Caco-2 (cell line): ENCODE measurements at regions not wholly inside any gene's neighbourhood (a gene's known extent, or its start where the extent isn't known, plus 50 kb on each side); places are given as distances from the start of the nearest gene placed in this dataset.

Source experiments
- BruUV-seq: library from RNA; stranded (reverse); fragments of 400-500 nt; replicated peaks from 2 replicates; lab custom pipeline; 2021; lab: Mats Ljungman, UMichigan
- CTCF ChIA-PET: fragments of 300-600 bp; sonication (Branson Sonifier 250); formaldehyde crosslinking; loops from one replicate; lab custom pipeline; 2022; ENCODE audit warnings: antibody characterized with exemption; lab: Charles Lee
- POLR2A ChIA-PET: fragments of 300-600 bp; sonication (Branson Sonifier 250); formaldehyde crosslinking; loops from one replicate; lab custom pipeline; 2022; ENCODE audit warnings: antibody characterized with exemption; lab: Charles Lee
- DNase-seq, 2 experiments: peaks; one replicate each; pipeline versions ENCODE4 v3.0.0 to v3.0.0-alpha.2; 2020 to 2022
- H3K27me3 ChIP-seq: replicated peaks from 2 replicates; pipeline ENCODE4 v1.6.0; 2011; ENCODE audit warnings: low read length; ENCODE audit not compliant: control insufficient read depth, insufficient read depth
- H3K36me3 ChIP-seq: 2 replicates; pipeline ENCODE4 v1.5.1; 2011; ENCODE audit warnings: low read length; ENCODE audit not compliant: control insufficient read depth, insufficient read depth
- H3K4me1 ChIP-seq: fragments of 250-450 bp; sonication (Bioruptor Pico); 2 replicates; pipeline ENCODE4 v1.5.1; 2020; ENCODE audit warnings: mild to moderate bottlenecking
- H3K4me3 ChIP-seq: 2 replicates; pipeline ENCODE4 v1.5.1; 2011; ENCODE audit warnings: low read depth, mild to moderate bottlenecking, control low read depth, low read length
- H3K9me3 ChIP-seq: fragments of 250-450 bp; sonication (Bioruptor Pico); 2 replicates; pipeline ENCODE4 v1.5.1; 2020; ENCODE audit warnings: mild to moderate bottlenecking, moderate library complexity
- H3K27ac Mint-ChIP-seq: one replicate; pipeline ENCODE4 v1.8.0; 2022; ENCODE audit warnings: mixed read lengths; ENCODE audit not compliant: unreplicated experiment
- H3K27me3 Mint-ChIP-seq: one replicate; pipeline ENCODE4 v1.8.0; 2022; ENCODE audit warnings: mixed read lengths; ENCODE audit not compliant: insufficient read depth, unreplicated experiment
- H3K36me3 Mint-ChIP-seq: one replicate; pipeline ENCODE4 v1.8.0; 2022; ENCODE audit warnings: mild to moderate bottlenecking, mixed read lengths; ENCODE audit not compliant: insufficient read depth, unreplicated experiment
- H3K4me1 Mint-ChIP-seq: one replicate; pipeline ENCODE4 v1.8.0; 2022; ENCODE audit warnings: low read depth, mixed read lengths; ENCODE audit not compliant: unreplicated experiment
- H3K4me3 Mint-ChIP-seq: one replicate; pipeline ENCODE4 v1.8.0; 2022; ENCODE audit warnings: mild to moderate bottlenecking, moderate library complexity, mixed read lengths; ENCODE audit not compliant: unreplicated experiment
- H3K9me3 Mint-ChIP-seq: one replicate; pipeline ENCODE4 v1.8.0; 2022; ENCODE audit warnings: mixed read lengths; ENCODE audit not compliant: unreplicated experiment
- intact Hi-C: fragments of 100-400 bp; cut with micrococcal nuclease; formaldehyde crosslinking; loops from one replicate; pipeline ENCODE4 v1.10.0; 2022; ENCODE audit not compliant: unreplicated experiment
- TF ChIP-seq, protein P1 (sequence below), 2 experiments: fragments of 200-600 bp in 1 of 2; IDR thresholded peaks; 1 replicate in 1 of 2; 2 replicates in 1 of 2; pipeline versions ENCODE4 v1.5.1 to v1.8.0; 2011 to 2022; ENCODE audit warnings: antibody characterized with exemption in 1 of 2, control low read depth in 1 of 2, inconsistent platforms in 1 of 2, low read depth in 1 of 2, low read length in 1 of 2, mild to moderate bottlenecking in 1 of 2, moderate library complexity in 1 of 2; ENCODE audit not compliant: insufficient read depth in 1 of 2, severe bottlenecking in 1 of 2, unreplicated experiment in 1 of 2

DNA sequence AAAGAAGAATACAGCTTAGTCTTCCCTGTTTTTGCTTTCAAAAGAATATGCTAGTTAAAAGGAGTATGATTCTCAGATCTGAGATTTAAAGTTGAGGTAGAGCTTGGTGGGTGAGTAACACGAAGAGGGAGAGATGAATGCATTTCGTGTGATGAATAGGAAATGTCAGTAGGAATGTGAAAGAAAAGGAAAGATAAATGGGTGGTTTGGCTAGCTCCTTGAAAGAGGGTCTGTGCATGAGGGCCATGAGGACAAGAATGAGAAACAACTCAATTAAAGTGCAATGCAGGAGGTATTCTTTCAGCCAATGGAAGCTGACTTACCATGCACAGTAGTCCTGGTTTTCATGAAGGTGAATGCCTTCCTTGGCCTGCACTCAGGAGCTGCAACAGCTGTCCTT, 248.2 kb downstream of the HNMT start:
- no peaks in the 10 kb centered on the region for H3K27me3 ChIP-seq
- DNase-seq, result no peak
- Mint-ChIP-seq H3K4me1 (no peaks in the 10 kb centered on the region), H3K36me3 (no peaks in the 10 kb centered on the region), H3K27me3 (no peaks in the 10 kb centered on the region), H3K9me3 (no peaks in the 10 kb centered on the region), H3K27ac (no peak overlapping the region), H3K4me3 (no peak overlapping the region)
- POLR2A ChIA-PET, result no interaction called here
- CTCF ChIA-PET, result interaction anchor here (0.6 kb wide), 1 partner anchor 350 kb away, joined by 4 read pairs; no protein-coding TSS in a partner anchor
- H3K9me3 ChIP-seq, result no peaks in the 10 kb centered on the region
- TF ChIP-seq, protein P1, sequence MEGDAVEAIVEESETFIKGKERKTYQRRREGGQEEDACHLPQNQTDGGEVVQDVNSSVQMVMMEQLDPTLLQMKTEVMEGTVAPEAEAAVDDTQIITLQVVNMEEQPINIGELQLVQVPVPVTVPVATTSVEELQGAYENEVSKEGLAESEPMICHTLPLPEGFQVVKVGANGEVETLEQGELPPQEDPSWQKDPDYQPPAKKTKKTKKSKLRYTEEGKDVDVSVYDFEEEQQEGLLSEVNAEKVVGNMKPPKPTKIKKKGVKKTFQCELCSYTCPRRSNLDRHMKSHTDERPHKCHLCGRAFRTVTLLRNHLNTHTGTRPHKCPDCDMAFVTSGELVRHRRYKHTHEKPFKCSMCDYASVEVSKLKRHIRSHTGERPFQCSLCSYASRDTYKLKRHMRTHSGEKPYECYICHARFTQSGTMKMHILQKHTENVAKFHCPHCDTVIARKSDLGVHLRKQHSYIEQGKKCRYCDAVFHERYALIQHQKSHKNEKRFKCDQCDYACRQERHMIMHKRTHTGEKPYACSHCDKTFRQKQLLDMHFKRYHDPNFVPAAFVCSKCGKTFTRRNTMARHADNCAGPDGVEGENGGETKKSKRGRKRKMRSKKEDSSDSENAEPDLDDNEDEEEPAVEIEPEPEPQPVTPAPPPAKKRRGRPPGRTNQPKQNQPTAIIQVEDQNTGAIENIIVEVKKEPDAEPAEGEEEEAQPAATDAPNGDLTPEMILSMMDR (IDR thresholded peaks at IDR 0.05; ENCODE audit: insufficient read depth in 1 of 2, low read depth in 1 of 2, low read length in 1 of 2, severe bottlenecking in 1 of 2, unreplicated experiment in 1 of 2), result no peak
- intact Hi-C loops, result no loop called here
- H3K4me1 ChIP-seq, result no peaks in the 10 kb centered on the region
- H3K36me3 ChIP-seq, result no peaks in the 10 kb centered on the region
- H3K4me3 ChIP-seq, result no peak overlapping the region
- no TSS peak for BruUV-seq

DNA sequence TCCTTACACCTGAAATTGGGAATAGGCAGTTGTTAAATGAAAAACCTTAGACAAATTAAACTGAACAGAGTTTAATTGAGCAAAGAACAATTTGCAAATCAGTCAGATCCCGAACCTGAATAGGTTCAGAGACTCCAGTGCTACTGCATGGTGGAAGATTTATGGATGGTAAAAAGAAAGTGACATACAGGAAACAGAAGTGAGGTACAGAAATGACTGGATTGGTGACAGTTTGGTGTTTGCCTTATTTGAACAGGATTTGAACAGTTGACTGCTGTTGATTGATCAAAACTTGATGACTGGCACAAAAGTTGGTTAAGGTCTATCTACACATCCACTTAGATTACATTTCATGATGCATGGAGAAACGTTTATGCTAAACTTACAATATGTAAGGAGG, 248.8 kb downstream of the HNMT start:
- H3K4me1 ChIP-seq, result no peaks in the 10 kb centered on the region
- no peaks in the 10 kb centered on the region for H3K27me3 ChIP-seq
- Mint-ChIP-seq H3K36me3 (no peaks in the 10 kb centered on the region), H3K9me3 (no peaks in the 10 kb centered on the region), H3K4me1 (no peaks in the 10 kb centered on the region), H3K4me3 (no peak overlapping the region), H3K27me3 (no peaks in the 10 kb centered on the region), H3K27ac (no peak overlapping the region)
- H3K36me3 ChIP-seq, result no peaks in the 10 kb centered on the region
- intact Hi-C loops, result no loop called here
- DNase-seq, result no peak
- TF ChIP-seq, protein P1 (IDR thresholded peaks at IDR 0.05; ENCODE audit: insufficient read depth in 1 of 2, low read depth in 1 of 2, low read length in 1 of 2, severe bottlenecking in 1 of 2, unreplicated experiment in 1 of 2), result no peak
- H3K9me3 ChIP-seq, result no peaks in the 10 kb centered on the region
- H3K4me3 ChIP-seq, result no peak overlapping the region
- ChIA-PET POLR2A (no interaction called here), CTCF (interaction anchor here (0.6 kb wide), 1 partner anchor 349 kb away, joined by 4 read pairs; no protein-coding TSS in a partner anchor)
- no TSS peak for BruUV-seq

- ChIA-PET CTCF (no interaction called here), POLR2A (no interaction called here)
- Mint-ChIP-seq H3K27ac (no peak overlapping the region), H3K4me1 (no peaks in the 10 kb centered on the region), H3K9me3 (no peaks in the 10 kb centered on the region), H3K4me3 (no peak overlapping the region), H3K36me3 (no peaks in the 10 kb centered on the region), H3K27me3 (no peaks in the 10 kb centered on the region)
- H3K36me3 ChIP-seq, result no peaks in the 10 kb centered on the region
- TF ChIP-seq, protein P1 (IDR thresholded peaks at IDR 0.05; ENCODE audit: insufficient read depth in 1 of 2, low read depth in 1 of 2, low read length in 1 of 2, severe bottlenecking in 1 of 2, unreplicated experiment in 1 of 2), result no peak
- intact Hi-C loops, result no loop called here
- H3K9me3 ChIP-seq, result no peaks in the 10 kb centered on the region
- no TSS peak for BruUV-seq
- DNase-seq, result no peak
- no peak overlapping the region for H3K4me3 ChIP-seq
- no peaks in the 10 kb centered on the region for H3K4me1 ChIP-seq
- no peaks in the 10 kb centered on the region for H3K27me3 ChIP-seq
Observed at GRCh38 chr2:138213624-138214023, 249.4 kb downstream of the HNMT start.
